ENCODE measurements at regions not wholly inside any gene's neighbourhood (a gene's known extent, or its start where the extent isn't known, plus 50 kb on each side); places are given as distances from the start of the nearest gene placed in this dataset.

DNA sequence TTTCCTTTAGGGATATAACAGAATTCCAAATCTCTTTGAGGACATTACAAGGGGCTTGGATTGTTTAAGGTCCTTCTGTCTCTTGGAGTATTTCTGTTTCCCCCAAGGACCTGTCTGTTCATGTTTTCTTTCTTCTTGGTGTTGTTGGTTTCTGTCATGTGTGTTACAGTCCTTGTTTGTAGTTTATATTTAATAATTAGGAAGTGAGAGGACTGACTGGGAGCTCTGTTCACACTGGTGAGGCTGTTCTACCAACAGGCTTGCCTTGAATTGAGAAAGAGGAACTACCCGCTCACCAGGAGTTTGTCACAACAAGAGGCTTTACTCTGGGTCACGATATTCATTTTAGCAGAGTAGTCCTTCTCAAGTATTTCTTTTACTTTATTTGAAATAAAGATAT lies 119.2 kb upstream of the SV2C start:
- H4K20me1 ChIP-seq (ENCODE audit: insufficient read depth, low read length): no peaks in the 10 kb centered on the region
- peak overlapping the region; percentile 57 for H3K9ac ChIP-seq (ENCODE audit: low read length)
- peak overlapping the region; percentile 91 for H2AFZ ChIP-seq (ENCODE audit: low read depth, low read length)
- peaks cover 28% of the 10 kb centered on the region for H3K4me1 ChIP-seq (ENCODE audit: low read length)
- no peaks in the 10 kb centered on the region for H3K27me3 ChIP-seq (ENCODE audit: low read depth, low read length)
- H3K4me3 ChIP-seq (ENCODE audit: low read length): peak overlapping the region; percentile 60
- H3K79me2 ChIP-seq (ENCODE audit: low read length): no peaks in the 10 kb centered on the region
- TF ChIP-seq EZH2phosphoT487 (IDR thresholded peaks at IDR 0.05; ENCODE audit: low read depth) (no peak), CTCF (IDR thresholded peaks at IDR 0.05; ENCODE audit: low read depth, low read length) (no peak)
- no peaks in the 10 kb centered on the region; the same call in 1 of the 2 replicates for H3K9me3 ChIP-seq (ENCODE audit: insufficient read depth, low read length)
- H3K36me3 ChIP-seq (replicated peaks; ENCODE audit: low read depth, low read length): no peaks in the 10 kb centered on the region
- H3K4me2 ChIP-seq (ENCODE audit: low read length): peak overlapping the region; percentile 71
- peak overlapping the region; percentile 82 for H3K27ac ChIP-seq (ENCODE audit: low read length)

- TF ChIP-seq CTCF (IDR thresholded peaks at IDR 0.05; ENCODE audit: low read depth, low read length): no peak
- no peak for TF ChIP-seq EZH2phosphoT487 (IDR thresholded peaks at IDR 0.05; ENCODE audit: low read depth)
- Histone ChIP-seq H3K9ac (ENCODE audit: low read length) (0 out of 2 replicates have a peak overlapping the region, but pooled peaks have one; percentile 34), H3K4me3 (ENCODE audit: low read length) (peak overlapping the region; percentile 60), H3K36me3 (replicated peaks; ENCODE audit: low read depth, low read length) (no peaks in the 10 kb centered on the region), H2AFZ (ENCODE audit: low read depth, low read length) (peak overlapping the region; percentile 91; the same call in 1 of the 2 replicates), H3K27me3 (ENCODE audit: low read depth, low read length) (no peaks in the 10 kb centered on the region), H3K79me2 (ENCODE audit: low read length) (no peaks in the 10 kb centered on the region), H3K27ac (ENCODE audit: low read length) (peak overlapping the region; percentile 82), H3K9me3 (ENCODE audit: insufficient read depth, low read length) (no peaks in the 10 kb centered on the region; the same call in 1 of the 2 replicates), H4K20me1 (ENCODE audit: insufficient read depth, low read length) (no peaks in the 10 kb centered on the region), H3K4me2 (ENCODE audit: low read length) (peak overlapping the region; percentile 71), H3K4me1 (ENCODE audit: low read length) (peaks cover 28% of the 10 kb centered on the region)
Observed at GRCh38 chr5:75963554-75963953, 119.6 kb upstream of the SV2C start.

GRCh38 chr5:75961818-75962217 lies 121.4 kb upstream of the SV2C start:
- H2AFZ ChIP-seq (ENCODE audit: low read depth, low read length): no peak overlapping the region
- peaks cover 28% of the 10 kb centered on the region for H3K4me1 ChIP-seq (ENCODE audit: low read length)
- H3K79me2 ChIP-seq (ENCODE audit: low read length): no peaks in the 10 kb centered on the region
- no peak overlapping the region for H3K4me3 ChIP-seq (ENCODE audit: low read length)
- no peak overlapping the region for H3K4me2 ChIP-seq (ENCODE audit: low read length)
- no peaks in the 10 kb centered on the region for H4K20me1 ChIP-seq (ENCODE audit: insufficient read depth, low read length)
- H3K9ac ChIP-seq (ENCODE audit: low read length): no peak overlapping the region
- H3K27me3 ChIP-seq (ENCODE audit: low read depth, low read length): no peaks in the 10 kb centered on the region
- H3K36me3 ChIP-seq (replicated peaks; ENCODE audit: low read depth, low read length): no peaks in the 10 kb centered on the region
- no peak overlapping the region for H3K27ac ChIP-seq (ENCODE audit: low read length)
- TF ChIP-seq CTCF (IDR thresholded peaks at IDR 0.05; ENCODE audit: low read depth, low read length): no peak
- no peak for TF ChIP-seq EZH2phosphoT487 (IDR thresholded peaks at IDR 0.05; ENCODE audit: low read depth)
- no peaks in the 10 kb centered on the region; the same call in 1 of the 2 replicates for H3K9me3 ChIP-seq (ENCODE audit: insufficient read depth, low read length)

DNA sequence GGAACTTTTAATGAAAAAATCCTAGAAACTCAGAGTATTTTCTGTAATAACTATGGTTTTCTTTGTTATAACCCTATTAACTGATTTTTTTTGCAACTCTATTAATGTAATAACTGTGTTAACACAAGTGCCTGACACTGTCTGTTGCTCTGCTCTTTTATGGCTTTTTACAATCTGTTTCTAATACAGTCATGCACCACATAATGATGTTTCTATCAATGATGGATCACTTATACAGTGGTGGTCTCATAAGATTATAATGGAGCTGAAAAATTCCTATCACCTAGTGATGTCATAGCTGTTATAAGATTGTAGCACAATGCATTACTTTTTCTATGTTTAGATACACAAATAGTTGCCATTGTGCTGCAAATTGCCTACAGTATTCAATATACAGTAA lies 123.1 kb upstream of the SV2C start:
- no peak for TF ChIP-seq EZH2phosphoT487 (IDR thresholded peaks at IDR 0.05; ENCODE audit: low read depth)
- TF ChIP-seq CTCF (IDR thresholded peaks at IDR 0.05; ENCODE audit: low read depth, low read length): no peak
- H2AFZ ChIP-seq (ENCODE audit: low read depth, low read length): no peak overlapping the region
- H4K20me1 ChIP-seq (ENCODE audit: insufficient read depth, low read length): no peaks in the 10 kb centered on the region
- peaks cover 22% of the 10 kb centered on the region for H3K4me1 ChIP-seq (ENCODE audit: low read length)
- no peak overlapping the region for H3K4me3 ChIP-seq (ENCODE audit: low read length)
- H3K9me3 ChIP-seq (ENCODE audit: insufficient read depth, low read length): no peaks in the 10 kb centered on the region
- H3K27me3 ChIP-seq (ENCODE audit: low read depth, low read length): no peaks in the 10 kb centered on the region
- no peak overlapping the region for H3K9ac ChIP-seq (ENCODE audit: low read length)
- H3K4me2 ChIP-seq (ENCODE audit: low read length): no peak overlapping the region
- no peaks in the 10 kb centered on the region for H3K79me2 ChIP-seq (ENCODE audit: low read length)
- no peak overlapping the region for H3K27ac ChIP-seq (ENCODE audit: low read length)
- no peaks in the 10 kb centered on the region for H3K36me3 ChIP-seq (replicated peaks; ENCODE audit: low read depth, low read length)

Data from OCI-LY3 (cell line).